Calu3 (cell line): ENCODE measurements at regions not wholly inside any gene's neighbourhood (a gene's known extent, or its start where the extent isn't known, plus 50 kb on each side); places are given as distances from the start of the nearest gene placed in this dataset.

Experiments
- BruUV-seq: library from RNA; stranded (reverse); fragments of 400-500 nt; replicated peaks from 2 replicates; lab custom pipeline; 2021; lab: Mats Ljungman, UMichigan
- CTCF ChIA-PET: fragments of 300-600 bp; sonication (Branson Sonifier 250); formaldehyde crosslinking; loops from one replicate; lab custom pipeline; 2022; ENCODE audit warnings: antibody characterized with exemption; lab: Charles Lee
- DNase-seq: peaks from one replicate; pipeline ENCODE4 v3.0.0; 2022
- H3K27ac Mint-ChIP-seq: one replicate; pipeline ENCODE4 v1.8.0; 2022; ENCODE audit warnings: mixed read lengths; ENCODE audit not compliant: unreplicated experiment
- H3K27me3 Mint-ChIP-seq: one replicate; pipeline ENCODE4 v1.8.0; 2022; ENCODE audit warnings: mixed read lengths; ENCODE audit not compliant: unreplicated experiment
- H3K36me3 Mint-ChIP-seq: one replicate; pipeline ENCODE4 v1.8.0; 2022; ENCODE audit warnings: mild to moderate bottlenecking, moderate library complexity, mixed read lengths; ENCODE audit not compliant: insufficient read depth, unreplicated experiment
- H3K4me1 Mint-ChIP-seq: one replicate; pipeline ENCODE4 v1.8.0; 2022; ENCODE audit warnings: mild to moderate bottlenecking, low read depth, mixed read lengths; ENCODE audit not compliant: unreplicated experiment
- H3K4me3 Mint-ChIP-seq: one replicate; pipeline ENCODE4 v1.8.0; 2022; ENCODE audit warnings: mild to moderate bottlenecking, low read depth, moderate library complexity, mixed read lengths; ENCODE audit not compliant: unreplicated experiment
- H3K9me3 Mint-ChIP-seq: one replicate; pipeline ENCODE4 v1.8.0; 2022; ENCODE audit warnings: low read depth, mixed read lengths; ENCODE audit not compliant: unreplicated experiment
- intact Hi-C: fragments of 100-400 bp; cut with micrococcal nuclease; formaldehyde crosslinking; loops from one replicate; pipeline ENCODE4 v1.10.0; 2022; ENCODE audit not compliant: unreplicated experiment
- TF ChIP-seq, protein P1 (sequence below): fragments of 200-600 bp; IDR thresholded peaks from one replicate; pipeline ENCODE4 v1.8.0; 2022; ENCODE audit warnings: antibody characterized with exemption; ENCODE audit not compliant: unreplicated experiment

DNA sequence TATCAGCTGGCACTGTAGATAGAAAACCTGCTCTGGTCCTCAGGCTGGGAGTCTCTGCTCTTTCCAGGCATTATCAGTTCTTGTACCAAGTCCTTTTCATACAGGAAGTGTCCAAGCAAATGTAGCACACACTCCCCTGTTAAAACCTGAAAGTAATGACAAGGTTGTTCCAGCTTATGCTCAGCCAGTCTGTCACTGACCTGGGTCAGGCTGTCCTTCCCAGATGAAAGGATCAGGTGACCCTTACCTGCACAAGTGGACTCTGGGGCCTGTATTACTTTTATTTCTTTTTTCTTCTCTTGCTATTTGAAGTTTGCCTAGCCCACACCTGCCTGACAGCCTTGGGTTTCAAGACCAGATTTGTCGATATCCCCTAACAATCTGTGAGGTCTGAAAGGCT, 156.3 kb upstream of the SESN3 start:
- no peak overlapping the region for H3K27ac Mint-ChIP-seq
- DNase-seq = no peak
- no peaks in the 10 kb centered on the region for H3K36me3 Mint-ChIP-seq
- TF ChIP-seq, protein P1, sequence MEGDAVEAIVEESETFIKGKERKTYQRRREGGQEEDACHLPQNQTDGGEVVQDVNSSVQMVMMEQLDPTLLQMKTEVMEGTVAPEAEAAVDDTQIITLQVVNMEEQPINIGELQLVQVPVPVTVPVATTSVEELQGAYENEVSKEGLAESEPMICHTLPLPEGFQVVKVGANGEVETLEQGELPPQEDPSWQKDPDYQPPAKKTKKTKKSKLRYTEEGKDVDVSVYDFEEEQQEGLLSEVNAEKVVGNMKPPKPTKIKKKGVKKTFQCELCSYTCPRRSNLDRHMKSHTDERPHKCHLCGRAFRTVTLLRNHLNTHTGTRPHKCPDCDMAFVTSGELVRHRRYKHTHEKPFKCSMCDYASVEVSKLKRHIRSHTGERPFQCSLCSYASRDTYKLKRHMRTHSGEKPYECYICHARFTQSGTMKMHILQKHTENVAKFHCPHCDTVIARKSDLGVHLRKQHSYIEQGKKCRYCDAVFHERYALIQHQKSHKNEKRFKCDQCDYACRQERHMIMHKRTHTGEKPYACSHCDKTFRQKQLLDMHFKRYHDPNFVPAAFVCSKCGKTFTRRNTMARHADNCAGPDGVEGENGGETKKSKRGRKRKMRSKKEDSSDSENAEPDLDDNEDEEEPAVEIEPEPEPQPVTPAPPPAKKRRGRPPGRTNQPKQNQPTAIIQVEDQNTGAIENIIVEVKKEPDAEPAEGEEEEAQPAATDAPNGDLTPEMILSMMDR = no peak
- no peak overlapping the region for H3K4me3 Mint-ChIP-seq
- no peaks in the 10 kb centered on the region for H3K4me1 Mint-ChIP-seq
- intact Hi-C loops = no loop called here
- no peaks in the 10 kb centered on the region for H3K9me3 Mint-ChIP-seq
- CTCF ChIA-PET = no interaction called here
- H3K27me3 Mint-ChIP-seq = no peaks in the 10 kb centered on the region
- no TSS peak for BruUV-seq

DNA sequence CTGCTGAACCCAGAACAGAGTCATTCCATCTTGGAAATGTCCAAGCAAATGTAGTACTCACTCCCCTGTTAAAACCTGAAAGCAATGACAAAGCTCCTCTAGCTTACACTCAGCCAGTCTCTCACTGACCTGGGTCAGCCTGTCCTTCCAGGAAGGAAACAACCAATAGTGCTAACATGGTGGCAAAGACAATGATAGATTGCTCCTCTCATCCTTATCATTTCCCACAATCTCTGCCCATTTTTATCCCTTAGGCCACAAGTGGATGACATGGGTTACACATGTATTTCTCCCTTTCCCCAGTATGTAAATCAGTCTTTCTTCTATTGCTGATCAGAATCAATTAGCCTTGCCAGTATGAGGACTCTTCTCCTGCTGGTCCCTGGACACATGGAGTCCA, 154.6 kb upstream of the SESN3 start:
- no peak for DNase-seq
- TF ChIP-seq, protein P1 = no peak
- BruUV-seq = no TSS peak
- Mint-ChIP-seq H3K4me1 (no peaks in the 10 kb centered on the region), H3K27me3 (peaks cover 9% of the 10 kb centered on the region), H3K27ac (no peak overlapping the region), H3K4me3 (no peak overlapping the region), H3K9me3 (no peaks in the 10 kb centered on the region), H3K36me3 (no peaks in the 10 kb centered on the region)
- CTCF ChIA-PET = no interaction called here
- intact Hi-C loops = no loop called here

GRCh38 chr11:95379479-95379878, 148.5 kb upstream of the SESN3 start:
- H3K9me3 Mint-ChIP-seq = no peaks in the 10 kb centered on the region
- H3K27ac Mint-ChIP-seq = no peak overlapping the region
- no TSS peak for BruUV-seq
- H3K27me3 Mint-ChIP-seq = peaks cover 14% of the 10 kb centered on the region
- CTCF ChIA-PET = no interaction called here
- H3K4me3 Mint-ChIP-seq = no peak overlapping the region
- TF ChIP-seq, protein P1 = no peak
- H3K36me3 Mint-ChIP-seq = no peaks in the 10 kb centered on the region
- no peaks in the 10 kb centered on the region for H3K4me1 Mint-ChIP-seq
- DNase-seq = no peak
- intact Hi-C loops = no loop called here

DNA sequence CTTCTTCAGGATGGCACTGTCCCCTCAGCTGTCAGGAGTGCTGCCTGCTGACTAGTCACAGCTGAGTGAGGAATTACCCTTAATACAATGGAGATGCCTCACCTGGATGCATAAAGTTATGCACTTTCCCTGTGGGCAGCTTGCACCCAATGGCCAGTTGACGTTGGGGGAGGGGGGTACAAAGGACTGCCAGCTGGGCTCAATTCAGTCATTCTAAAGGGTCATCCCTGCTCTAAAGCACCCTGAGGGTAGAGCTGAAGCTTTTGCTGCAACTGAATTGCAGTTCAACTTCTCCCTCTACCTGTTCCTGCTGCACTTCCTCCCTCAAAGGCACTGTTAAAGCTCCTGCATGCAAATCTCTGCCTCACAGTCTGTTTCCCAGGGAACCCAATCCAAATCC, 147.8 kb upstream of the SESN3 start:
- Mint-ChIP-seq H3K27me3 (peaks cover 14% of the 10 kb centered on the region), H3K4me3 (no peak overlapping the region), H3K36me3 (no peaks in the 10 kb centered on the region), H3K4me1 (no peaks in the 10 kb centered on the region), H3K9me3 (no peaks in the 10 kb centered on the region), H3K27ac (no peak overlapping the region)
- intact Hi-C loops = no loop called here
- DNase-seq = no peak
- no TSS peak for BruUV-seq
- TF ChIP-seq, protein P1 = no peak
- CTCF ChIA-PET = no interaction called here
